ENCODE measurements at regions not wholly inside any gene's neighbourhood (a gene's known extent, or its start where the extent isn't known, plus 50 kb on each side); places are given as distances from the start of the nearest gene placed in this dataset.
"Not testable (repeated sequence)": the region's sequence is repeated elsewhere in the genome, so short reads cannot be mapped to it uniquely, and the experiment has no call there.

DNA sequence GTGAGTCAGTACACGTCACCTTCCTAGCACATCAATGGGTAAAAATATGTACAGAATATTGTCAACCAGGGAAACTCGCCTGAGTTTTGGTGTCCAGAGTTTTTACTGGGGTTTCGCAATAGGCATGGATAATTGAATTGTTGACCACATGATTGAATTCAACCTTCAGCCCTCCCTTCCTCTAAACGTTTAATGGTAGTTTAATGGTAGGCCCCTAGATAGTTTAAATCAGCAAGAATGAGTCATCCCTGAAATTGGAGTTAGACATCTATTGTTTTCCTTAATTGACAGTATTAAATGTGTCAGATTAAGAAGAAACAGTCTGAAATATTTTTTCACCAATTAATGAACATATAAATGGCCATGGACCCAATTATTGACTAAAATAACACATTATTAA is 57.8 kb upstream of the CACNA2D1 start:
- no peak for DNase-seq (ENCODE audit: low read depth in 1 of 2, low spot score in 1 of 2)

DNA sequence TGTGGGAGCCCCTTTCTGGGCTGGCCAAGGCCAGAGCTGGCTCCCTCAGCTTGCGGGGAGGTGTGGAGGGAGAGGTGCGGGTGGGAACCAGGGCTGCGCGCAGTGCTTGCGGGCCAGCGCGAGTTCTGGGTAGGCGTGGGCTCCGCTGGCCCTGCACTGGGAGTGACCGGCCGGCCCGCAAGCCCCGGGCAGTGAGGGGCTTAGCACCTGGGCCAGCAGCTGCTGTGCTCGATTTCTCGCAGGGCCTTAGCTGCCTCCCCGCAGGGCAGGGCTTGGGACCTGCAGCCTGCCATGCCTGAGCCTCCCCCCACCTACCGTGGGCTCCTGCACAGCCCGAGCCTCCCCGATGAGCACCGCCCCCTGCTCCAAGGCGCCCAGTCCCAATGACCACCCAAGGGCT is 56.0 kb upstream of the CACNA2D1 start:
- not testable (repeated sequence) for DNase-seq (ENCODE audit: low read depth in 1 of 2, low spot score in 1 of 2)

DNA sequence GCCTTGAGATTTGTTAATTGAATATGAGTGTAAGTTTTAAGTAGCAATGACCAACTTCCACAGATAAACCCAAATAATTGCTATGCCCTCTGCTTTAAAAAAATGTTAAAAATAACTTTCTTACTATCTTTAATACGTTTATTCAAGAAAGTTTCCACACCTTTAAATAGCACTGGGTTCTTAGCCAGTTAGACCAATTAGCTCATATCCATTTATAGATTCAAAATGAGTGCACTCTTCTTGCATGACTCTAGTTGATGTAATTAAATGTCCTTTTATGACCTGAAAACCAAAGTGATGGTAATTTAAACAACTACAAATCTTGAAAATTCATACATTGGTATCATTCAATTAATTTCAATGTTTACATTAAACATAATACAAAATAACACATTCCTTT is 50.8 kb upstream of the CACNA2D1 start:
- DNase-seq (ENCODE audit: low read depth in 1 of 2, low spot score in 1 of 2) = no peak

All from activated T-helper 1 cell treated with anti-CD3 and anti-CD28 coated beads, Interleukin-2, amount 50 U/mL, for 16 hours (primary cell).